Cardiac fibroblast (primary cell): ENCODE measurements at regions not wholly inside any gene's neighbourhood (a gene's known extent, or its start where the extent isn't known, plus 50 kb on each side); places are given as distances from the start of the nearest gene placed in this dataset.

ENCODE experiments used
- DNase-seq, 2 donors: peaks; one replicate each; pipeline versions ENCODE4 v3.0.0 to v3.0.0-alpha.2; 2010; ENCODE audit warnings: low read depth in 2 of 2
- H3K4me3 ChIP-seq, 2 donors: replicated peaks in 1 of 2; 1 replicate in 1 of 2; 2 replicates in 1 of 2; pipeline ENCODE4 v1.5.1; 2011; ENCODE audit warnings: low read depth in 2 of 2, low read length in 2 of 2, mild to moderate bottlenecking in 2 of 2, moderate library complexity in 1 of 2
- TF ChIP-seq, protein P1 (sequence below): IDR thresholded peaks from one replicate; pipeline ENCODE4 v1.5.1; 2011; ENCODE audit warnings: low read depth, mild to moderate bottlenecking, low read length, inconsistent platforms

- TF ChIP-seq, protein P1, sequence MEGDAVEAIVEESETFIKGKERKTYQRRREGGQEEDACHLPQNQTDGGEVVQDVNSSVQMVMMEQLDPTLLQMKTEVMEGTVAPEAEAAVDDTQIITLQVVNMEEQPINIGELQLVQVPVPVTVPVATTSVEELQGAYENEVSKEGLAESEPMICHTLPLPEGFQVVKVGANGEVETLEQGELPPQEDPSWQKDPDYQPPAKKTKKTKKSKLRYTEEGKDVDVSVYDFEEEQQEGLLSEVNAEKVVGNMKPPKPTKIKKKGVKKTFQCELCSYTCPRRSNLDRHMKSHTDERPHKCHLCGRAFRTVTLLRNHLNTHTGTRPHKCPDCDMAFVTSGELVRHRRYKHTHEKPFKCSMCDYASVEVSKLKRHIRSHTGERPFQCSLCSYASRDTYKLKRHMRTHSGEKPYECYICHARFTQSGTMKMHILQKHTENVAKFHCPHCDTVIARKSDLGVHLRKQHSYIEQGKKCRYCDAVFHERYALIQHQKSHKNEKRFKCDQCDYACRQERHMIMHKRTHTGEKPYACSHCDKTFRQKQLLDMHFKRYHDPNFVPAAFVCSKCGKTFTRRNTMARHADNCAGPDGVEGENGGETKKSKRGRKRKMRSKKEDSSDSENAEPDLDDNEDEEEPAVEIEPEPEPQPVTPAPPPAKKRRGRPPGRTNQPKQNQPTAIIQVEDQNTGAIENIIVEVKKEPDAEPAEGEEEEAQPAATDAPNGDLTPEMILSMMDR = no peak
- no peak overlapping the region for H3K4me3 ChIP-seq
- DNase-seq = no peak
Measured at GRCh38 chr2:85939131-85939530, 50.3 kb upstream of the ST3GAL5 start.
